ENCODE measurements at regions not wholly inside any gene's neighbourhood (a gene's known extent, or its start where the extent isn't known, plus 50 kb on each side); places are given as distances from the start of the nearest gene placed in this dataset.

DNA sequence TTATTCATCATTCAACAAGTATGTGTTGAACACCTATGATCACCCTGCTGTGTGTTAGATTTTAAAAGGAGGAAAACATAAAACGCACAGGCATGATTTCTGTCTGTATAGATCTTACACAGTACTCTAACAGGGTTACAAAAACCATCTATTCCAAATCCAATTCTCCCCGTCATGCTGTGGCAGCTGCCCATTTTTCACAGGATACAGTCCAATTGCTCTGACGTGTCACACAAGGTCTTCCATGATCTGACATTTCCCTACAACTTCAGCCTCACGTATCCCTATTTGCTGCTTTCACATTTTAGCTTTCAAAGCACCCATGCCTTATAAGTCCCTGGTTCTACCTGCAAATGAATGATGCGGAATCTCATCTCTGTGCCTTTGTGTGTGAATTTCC, 67.0 kb upstream of the CNTNAP4 start:
- TF ChIP-seq, protein P1, sequence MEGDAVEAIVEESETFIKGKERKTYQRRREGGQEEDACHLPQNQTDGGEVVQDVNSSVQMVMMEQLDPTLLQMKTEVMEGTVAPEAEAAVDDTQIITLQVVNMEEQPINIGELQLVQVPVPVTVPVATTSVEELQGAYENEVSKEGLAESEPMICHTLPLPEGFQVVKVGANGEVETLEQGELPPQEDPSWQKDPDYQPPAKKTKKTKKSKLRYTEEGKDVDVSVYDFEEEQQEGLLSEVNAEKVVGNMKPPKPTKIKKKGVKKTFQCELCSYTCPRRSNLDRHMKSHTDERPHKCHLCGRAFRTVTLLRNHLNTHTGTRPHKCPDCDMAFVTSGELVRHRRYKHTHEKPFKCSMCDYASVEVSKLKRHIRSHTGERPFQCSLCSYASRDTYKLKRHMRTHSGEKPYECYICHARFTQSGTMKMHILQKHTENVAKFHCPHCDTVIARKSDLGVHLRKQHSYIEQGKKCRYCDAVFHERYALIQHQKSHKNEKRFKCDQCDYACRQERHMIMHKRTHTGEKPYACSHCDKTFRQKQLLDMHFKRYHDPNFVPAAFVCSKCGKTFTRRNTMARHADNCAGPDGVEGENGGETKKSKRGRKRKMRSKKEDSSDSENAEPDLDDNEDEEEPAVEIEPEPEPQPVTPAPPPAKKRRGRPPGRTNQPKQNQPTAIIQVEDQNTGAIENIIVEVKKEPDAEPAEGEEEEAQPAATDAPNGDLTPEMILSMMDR (IDR thresholded peaks at IDR 0.05), result no peak
- Histone ChIP-seq H3K9me3 (no peaks in the 10 kb centered on the region), H3K4me3 (no peak overlapping the region), H3K4me1 (no peaks in the 10 kb centered on the region), H3K27me3 (no peaks in the 10 kb centered on the region), H3K36me3 (no peaks in the 10 kb centered on the region), H3K27ac (no peak overlapping the region)
- no peak for DNase-seq (ENCODE audit: low spot score in 2 of 2)
- intact Hi-C loops (cut with DNase I), result no loop called here

DNA sequence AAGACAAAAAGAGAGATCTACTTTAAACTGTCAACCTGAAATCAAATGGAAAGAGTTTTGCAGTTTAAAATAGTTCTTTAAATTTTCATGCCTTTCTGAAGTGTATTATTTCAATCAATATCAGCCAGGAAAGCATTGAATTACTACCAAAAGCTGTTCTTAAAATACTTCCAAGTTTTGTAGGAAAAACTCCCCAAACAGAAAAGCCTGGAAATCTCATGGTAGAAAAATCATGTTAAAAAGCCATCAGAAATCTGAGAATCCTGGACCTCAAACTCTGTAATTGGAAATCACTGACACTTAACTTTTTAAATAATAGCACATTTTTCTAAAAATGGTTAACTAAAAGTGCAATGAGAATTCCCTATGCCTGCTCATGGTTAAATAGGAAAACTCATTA, 63.3 kb upstream of the CNTNAP4 start:
- Histone ChIP-seq H3K4me3 (no peak overlapping the region), H3K9me3 (no peaks in the 10 kb centered on the region), H3K27ac (no peak overlapping the region), H3K36me3 (no peaks in the 10 kb centered on the region), H3K27me3 (no peaks in the 10 kb centered on the region), H3K4me1 (no peaks in the 10 kb centered on the region)
- DNase-seq (ENCODE audit: low spot score in 2 of 2), result no peak
- intact Hi-C loops (cut with DNase I), result no loop called here
- TF ChIP-seq, protein P1 (IDR thresholded peaks at IDR 0.05), result no peak

DNA sequence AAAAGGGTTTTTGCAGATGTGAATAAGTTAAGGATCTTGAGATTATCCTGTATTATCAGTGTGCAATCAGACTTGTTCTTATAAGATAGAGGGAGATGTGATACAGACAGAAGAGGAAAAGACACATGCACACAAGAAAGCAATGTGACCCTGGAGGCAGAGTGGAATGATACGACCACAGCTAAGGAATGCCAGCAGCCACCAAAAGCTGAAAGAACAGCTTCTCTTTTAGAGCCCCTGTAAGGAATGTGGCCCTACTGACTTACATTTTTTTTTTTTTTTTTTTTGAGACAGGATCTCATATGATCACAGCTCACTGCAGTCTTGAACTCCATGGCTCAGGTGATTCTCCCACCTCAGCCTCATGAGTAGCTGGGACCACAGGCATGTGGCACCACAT, 62.3 kb upstream of the CNTNAP4 start:
- intact Hi-C loops (cut with DNase I), result no loop called here

DNA sequence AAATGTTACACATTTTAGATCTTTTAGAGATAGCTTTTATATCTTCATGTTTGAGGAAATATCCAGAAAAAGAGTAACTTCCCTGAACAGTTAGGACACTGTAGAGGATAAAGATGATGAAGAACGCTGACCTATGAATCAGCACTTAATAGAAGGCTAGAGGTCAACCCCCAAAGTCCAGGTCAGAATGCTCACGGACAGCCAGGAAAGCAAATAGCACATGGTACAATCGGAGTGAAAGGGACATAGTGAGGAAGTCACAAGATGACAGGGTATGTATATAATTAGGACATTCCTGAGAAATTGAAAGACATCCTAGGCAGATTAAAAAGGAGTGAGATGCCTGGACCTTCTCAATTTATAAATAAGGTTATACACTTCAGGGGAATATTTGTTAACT, 55.1 kb upstream of the CNTNAP4 start:
- Histone ChIP-seq H3K36me3 (no peaks in the 10 kb centered on the region), H3K4me3 (no peak overlapping the region), H3K27me3 (no peaks in the 10 kb centered on the region), H3K9me3 (no peaks in the 10 kb centered on the region), H3K4me1 (no peaks in the 10 kb centered on the region), H3K27ac (no peak overlapping the region)
- intact Hi-C loops (cut with DNase I), result no loop called here
- TF ChIP-seq, protein P1 (IDR thresholded peaks at IDR 0.05), result no peak
- no peak for DNase-seq (ENCODE audit: low spot score in 2 of 2)

More for the DNA sequence above, 62.3 kb upstream of the CNTNAP4 start:
- TF ChIP-seq, protein P1 (IDR thresholded peaks at IDR 0.05), result no peak
- Histone ChIP-seq H3K36me3 (no peaks in the 10 kb centered on the region), H3K27me3 (no peaks in the 10 kb centered on the region), H3K4me1 (no peaks in the 10 kb centered on the region), H3K27ac (no peak overlapping the region), H3K9me3 (no peaks in the 10 kb centered on the region), H3K4me3 (no peak overlapping the region)
- DNase-seq (ENCODE audit: low spot score in 2 of 2), result no peak

DNA sequence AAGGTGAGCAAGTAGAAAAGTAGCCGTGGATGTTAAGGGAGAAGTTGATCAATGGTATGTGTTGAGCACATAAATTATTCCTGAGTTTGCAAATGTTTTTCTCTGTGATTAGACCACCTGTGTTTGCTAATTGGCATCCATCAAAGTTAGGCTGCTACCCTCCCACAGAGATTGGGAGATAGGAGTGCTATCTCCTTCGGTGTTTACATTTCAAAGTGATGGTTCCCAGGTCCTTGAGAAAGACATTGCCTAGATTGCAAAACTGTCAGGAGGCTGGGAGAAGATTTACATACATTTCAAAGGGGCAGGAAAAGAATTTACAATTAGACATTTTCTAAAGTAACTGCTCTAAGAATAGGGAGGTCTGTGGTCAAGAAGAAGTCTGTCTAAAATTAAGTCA, 54.3 kb upstream of the CNTNAP4 start:
- H3K36me3 ChIP-seq, result no peaks in the 10 kb centered on the region
- H3K4me1 ChIP-seq, result no peaks in the 10 kb centered on the region
- DNase-seq (ENCODE audit: low spot score in 2 of 2), result no peak
- no peaks in the 10 kb centered on the region for H3K9me3 ChIP-seq
- no peaks in the 10 kb centered on the region for H3K27me3 ChIP-seq
- TF ChIP-seq, protein P1 (IDR thresholded peaks at IDR 0.05), result no peak
- H3K27ac ChIP-seq, result no peak overlapping the region
- H3K4me3 ChIP-seq, result no peak overlapping the region
- intact Hi-C loops (cut with DNase I), result no loop called here

DNA sequence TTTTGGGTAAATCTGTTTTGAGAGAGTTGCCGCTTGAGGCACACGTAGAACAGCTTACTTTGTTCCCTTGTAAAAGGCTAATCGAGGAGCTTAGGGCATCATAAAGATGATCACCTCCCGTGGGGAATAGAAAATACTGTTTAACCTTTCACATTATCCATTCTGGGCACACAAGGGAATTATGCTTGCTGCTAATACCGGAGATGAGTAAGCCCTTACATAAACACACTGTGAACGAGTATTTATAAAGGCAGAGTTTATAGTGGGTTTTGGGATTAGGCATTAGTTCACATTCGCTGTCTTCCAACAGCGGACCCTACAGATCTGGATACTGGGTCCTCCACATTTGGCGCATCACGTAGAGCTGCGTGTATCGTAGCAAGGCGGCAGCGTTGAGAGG, 51.2 kb upstream of the CNTNAP4 start:
- Histone ChIP-seq H3K9me3 (no peaks in the 10 kb centered on the region), H3K36me3 (no peaks in the 10 kb centered on the region), H3K4me1 (no peaks in the 10 kb centered on the region), H3K27me3 (no peaks in the 10 kb centered on the region), H3K4me3 (no peak overlapping the region), H3K27ac (no peak overlapping the region)
- intact Hi-C loops (cut with DNase I), result no loop called here
- TF ChIP-seq, protein P1 (IDR thresholded peaks at IDR 0.05), result no peak
- DNase-seq (ENCODE audit: low spot score in 2 of 2), result no peak

Measured in ascending aorta (tissue), 2 donors.